Skin of body (tissue), 1 donor: ENCODE measurements at regions not wholly inside any gene's neighbourhood (a gene's known extent, or its start where the extent isn't known, plus 50 kb on each side); places are given as distances from the start of the nearest gene placed in this dataset.

Experiments used
- DNase-seq: peaks from one replicate; lab custom pipeline; 2025; lab: John Stamatoyannopoulos, UW

- no peak for DNase-seq
These were observed 157.0 kb downstream of the DRD1 start for GRCh38 chr5:175286981-175287380.

- no peak for DNase-seq
These were observed 158.7 kb downstream of the DRD1 start for GRCh38 chr5:175285261-175285660.

GRCh38 chr5:175284806-175285205 is 159.2 kb downstream of the DRD1 start:
- DNase-seq: no peak

GRCh38 chr5:175282611-175283225 is 161.3 kb downstream of the DRD1 start:
- no peak for DNase-seq

- no peak for DNase-seq
These were observed 162.3 kb downstream of the DRD1 start for GRCh38 chr5:175281714-175282113.

- no peak for DNase-seq
These were observed 162.7 kb downstream of the DRD1 start for GRCh38 chr5:175281257-175281656.

GRCh38 chr5:175279506-175279905 is 164.5 kb downstream of the DRD1 start:
- no peak for DNase-seq

GRCh38 chr5:175275748-175276147 is 168.2 kb downstream of the DRD1 start:
- no peak for DNase-seq

GRCh38 chr5:175275097-175275496 is 168.9 kb downstream of the DRD1 start:
- DNase-seq: no peak

GRCh38 chr5:175274171-175274570 is 169.8 kb downstream of the DRD1 start:
- DNase-seq: no peak

GRCh38 chr5:175264406-175264805 is 179.6 kb downstream of the DRD1 start:
- DNase-seq: no peak

GRCh38 chr5:175263776-175264175 is 180.2 kb downstream of the DRD1 start:
- no peak for DNase-seq

- no peak for DNase-seq
These were observed 182.5 kb downstream of the DRD1 start for GRCh38 chr5:175261526-175261925.

- DNase-seq: no peak
These were observed 182.9 kb downstream of the DRD1 start for GRCh38 chr5:175261037-175261436.

- DNase-seq: no peak
These were observed 186.2 kb downstream of the DRD1 start for GRCh38 chr5:175257847-175258194.

- DNase-seq: no peak
These were observed 186.7 kb downstream of the DRD1 start for GRCh38 chr5:175257128-175257846.

- no peak for DNase-seq
These were observed 189.8 kb downstream of the DRD1 start for GRCh38 chr5:175254155-175254554.

- no peak for DNase-seq
These were observed 190.4 kb downstream of the DRD1 start for GRCh38 chr5:175253597-175253996.

GRCh38 chr5:175252234-175252805 is 191.7 kb downstream of the DRD1 start:
- DNase-seq: no peak

- DNase-seq: no peak
These were observed 193.6 kb downstream of the DRD1 start for GRCh38 chr5:175250426-175250825.

- no peak for DNase-seq
These were observed 195.5 kb downstream of the DRD1 start for GRCh38 chr5:175248416-175248905.

- no peak for DNase-seq
These were observed 197.0 kb downstream of the DRD1 start for GRCh38 chr5:175246889-175247520.
